ENCODE measurements at regions not wholly inside any gene's neighbourhood (a gene's known extent, or its start where the extent isn't known, plus 50 kb on each side); places are given as distances from the start of the nearest gene placed in this dataset.
"Not testable (repeated sequence)": the region's sequence is repeated elsewhere in the genome, so short reads cannot be mapped to it uniquely, and the experiment has no call there.

- CTCF ChIA-PET: no interaction called here
Measured at GRCh38 chr17:72191921-72192799, 71.3 kb downstream of the SOX9 start.

GRCh38 chr17:72192800-72193192 is 72.0 kb downstream of the SOX9 start:
- DNase-seq: no peak
- Mint-ChIP-seq H3K27ac (no peak overlapping the region), H3K36me3 (ENCODE audit: low read depth) (no peaks in the 10 kb centered on the region), H3K4me1 (ENCODE audit: low read depth) (no peaks in the 10 kb centered on the region), H3K4me3 (no peak overlapping the region), H3K9me3 (peaks cover 4% of the 10 kb centered on the region), H3K27me3 (ENCODE audit: low read depth) (no peaks in the 10 kb centered on the region)
- intact Hi-C loops (cut with micrococcal nuclease): no loop called here
- CTCF ChIA-PET: no interaction called here

More at GRCh38 chr17:72191921-72192799, 71.3 kb downstream of the SOX9 start:
- no peak for DNase-seq
- Mint-ChIP-seq H3K4me1 (ENCODE audit: low read depth) (no peaks in the 10 kb centered on the region), H3K36me3 (ENCODE audit: low read depth) (no peaks in the 10 kb centered on the region), H3K4me3 (no peak overlapping the region), H3K27me3 (ENCODE audit: low read depth) (peaks cover 2% of the 10 kb centered on the region), H3K27ac (no peak overlapping the region), H3K9me3 (peaks cover 4% of the 10 kb centered on the region)
- intact Hi-C loops (cut with micrococcal nuclease): no loop called here

GRCh38 chr17:72193391-72194106 is 72.7 kb downstream of the SOX9 start:
- intact Hi-C loops (cut with micrococcal nuclease): no loop called here
- no peaks in the 10 kb centered on the region for H3K4me1 Mint-ChIP-seq (ENCODE audit: low read depth)
- no peak for DNase-seq
- no peak overlapping the region for H3K27ac Mint-ChIP-seq
- H3K36me3 Mint-ChIP-seq (ENCODE audit: low read depth): no peaks in the 10 kb centered on the region
- peaks cover 4% of the 10 kb centered on the region for H3K9me3 Mint-ChIP-seq
- CTCF ChIA-PET: no interaction called here
- no peaks in the 10 kb centered on the region for H3K27me3 Mint-ChIP-seq (ENCODE audit: low read depth)
- H3K4me3 Mint-ChIP-seq: no peak overlapping the region

- intact Hi-C loops (cut with micrococcal nuclease); H3K4me3 Mint-ChIP-seq; DNase-seq; H3K4me1 Mint-ChIP-seq (ENCODE audit: low read depth); H3K27me3 Mint-ChIP-seq (ENCODE audit: low read depth); H3K9me3 Mint-ChIP-seq; H3K27ac Mint-ChIP-seq; CTCF ChIA-PET; H3K36me3 Mint-ChIP-seq (ENCODE audit: low read depth): not testable (repeated sequence)
Measured at GRCh38 chr17:72194107-72194440, 73.3 kb downstream of the SOX9 start.

- no peak overlapping the region for H3K27ac Mint-ChIP-seq
- no peak overlapping the region for H3K4me3 Mint-ChIP-seq
- H3K27me3 Mint-ChIP-seq (ENCODE audit: low read depth): peaks cover 5% of the 10 kb centered on the region
- intact Hi-C loops (cut with micrococcal nuclease): no loop called here
- H3K36me3 Mint-ChIP-seq (ENCODE audit: low read depth): no peaks in the 10 kb centered on the region
- peaks cover 2% of the 10 kb centered on the region for H3K9me3 Mint-ChIP-seq
- no peak for DNase-seq
- CTCF ChIA-PET: no interaction called here
- no peaks in the 10 kb centered on the region for H3K4me1 Mint-ChIP-seq (ENCODE audit: low read depth)
Measured at GRCh38 chr17:72199256-72199655, 78.4 kb downstream of the SOX9 start.

- no peaks in the 10 kb centered on the region for H3K36me3 Mint-ChIP-seq (ENCODE audit: low read depth)
- no peak for DNase-seq
- intact Hi-C loops (cut with micrococcal nuclease): no loop called here
- peaks cover 3% of the 10 kb centered on the region for H3K9me3 Mint-ChIP-seq
- CTCF ChIA-PET: no interaction called here
- H3K27me3 Mint-ChIP-seq (ENCODE audit: low read depth): peaks cover 14% of the 10 kb centered on the region
- H3K27ac Mint-ChIP-seq: no peak overlapping the region
- H3K4me1 Mint-ChIP-seq (ENCODE audit: low read depth): no peaks in the 10 kb centered on the region
- H3K4me3 Mint-ChIP-seq: no peak overlapping the region
Measured at GRCh38 chr17:72204742-72205141, 83.9 kb downstream of the SOX9 start.

- Mint-ChIP-seq H3K36me3 (ENCODE audit: low read depth) (no peaks in the 10 kb centered on the region), H3K9me3 (peaks cover 3% of the 10 kb centered on the region), H3K4me3 (no peak overlapping the region), H3K27me3 (ENCODE audit: low read depth) (peaks cover 14% of the 10 kb centered on the region), H3K27ac (no peak overlapping the region), H3K4me1 (ENCODE audit: low read depth) (no peaks in the 10 kb centered on the region)
- no peak for DNase-seq
- intact Hi-C loops (cut with micrococcal nuclease): no loop called here
- CTCF ChIA-PET: no interaction called here
Measured at GRCh38 chr17:72205357-72205756, 84.5 kb downstream of the SOX9 start.

- peaks cover 14% of the 10 kb centered on the region for H3K27me3 Mint-ChIP-seq (ENCODE audit: low read depth)
- no peak overlapping the region for H3K4me3 Mint-ChIP-seq
- no peaks in the 10 kb centered on the region for H3K4me1 Mint-ChIP-seq (ENCODE audit: low read depth)
- DNase-seq: no peak
- intact Hi-C loops (cut with micrococcal nuclease): no loop called here
- peaks cover 3% of the 10 kb centered on the region for H3K9me3 Mint-ChIP-seq
- CTCF ChIA-PET: no interaction called here
- H3K36me3 Mint-ChIP-seq (ENCODE audit: low read depth): no peaks in the 10 kb centered on the region
- no peak overlapping the region for H3K27ac Mint-ChIP-seq
Measured at GRCh38 chr17:72205822-72206221, 85.0 kb downstream of the SOX9 start.

GRCh38 chr17:72206376-72206775 is 85.6 kb downstream of the SOX9 start:
- Mint-ChIP-seq H3K4me1 (ENCODE audit: low read depth) (no peaks in the 10 kb centered on the region), H3K36me3 (ENCODE audit: low read depth) (no peaks in the 10 kb centered on the region), H3K9me3 (peaks cover 3% of the 10 kb centered on the region), H3K27me3 (ENCODE audit: low read depth) (peaks cover 14% of the 10 kb centered on the region), H3K4me3 (no peak overlapping the region), H3K27ac (no peak overlapping the region)
- intact Hi-C loops (cut with micrococcal nuclease): no loop called here
- CTCF ChIA-PET: no interaction called here
- no peak for DNase-seq

- Mint-ChIP-seq H3K27ac (no peak overlapping the region), H3K9me3 (peaks cover 3% of the 10 kb centered on the region), H3K27me3 (ENCODE audit: low read depth) (peaks cover 11% of the 10 kb centered on the region), H3K4me1 (ENCODE audit: low read depth) (no peaks in the 10 kb centered on the region), H3K4me3 (no peak overlapping the region), H3K36me3 (ENCODE audit: low read depth) (no peaks in the 10 kb centered on the region)
- CTCF ChIA-PET: no interaction called here
- intact Hi-C loops (cut with micrococcal nuclease): no loop called here
- no peak for DNase-seq
Measured at GRCh38 chr17:72208832-72209231, 88.0 kb downstream of the SOX9 start.

GRCh38 chr17:72212041-72212440 is 91.2 kb downstream of the SOX9 start:
- no peak overlapping the region for H3K27ac Mint-ChIP-seq
- intact Hi-C loops (cut with micrococcal nuclease): no loop called here
- H3K36me3 Mint-ChIP-seq (ENCODE audit: low read depth): no peaks in the 10 kb centered on the region
- CTCF ChIA-PET: no interaction called here
- H3K27me3 Mint-ChIP-seq (ENCODE audit: low read depth): peaks cover 4% of the 10 kb centered on the region
- H3K4me3 Mint-ChIP-seq: no peak overlapping the region
- peaks cover 4% of the 10 kb centered on the region for H3K9me3 Mint-ChIP-seq
- H3K4me1 Mint-ChIP-seq (ENCODE audit: low read depth): no peaks in the 10 kb centered on the region
- DNase-seq: no peak

GRCh38 chr17:72215490-72215889 is 94.7 kb downstream of the SOX9 start:
- no peak overlapping the region for H3K27ac Mint-ChIP-seq
- intact Hi-C loops (cut with micrococcal nuclease): no loop called here
- peaks cover 25% of the 10 kb centered on the region for H3K27me3 Mint-ChIP-seq (ENCODE audit: low read depth)
- no peak overlapping the region for H3K4me3 Mint-ChIP-seq
- no peaks in the 10 kb centered on the region for H3K4me1 Mint-ChIP-seq (ENCODE audit: low read depth)
- no peak for DNase-seq
- peaks cover 1% of the 10 kb centered on the region for H3K9me3 Mint-ChIP-seq
- CTCF ChIA-PET: no interaction called here
- H3K36me3 Mint-ChIP-seq (ENCODE audit: low read depth): no peaks in the 10 kb centered on the region

- H3K36me3 Mint-ChIP-seq (ENCODE audit: low read depth): no peaks in the 10 kb centered on the region
- no peak for DNase-seq
- no peak overlapping the region for H3K27ac Mint-ChIP-seq
- no peaks in the 10 kb centered on the region for H3K4me1 Mint-ChIP-seq (ENCODE audit: low read depth)
- H3K9me3 Mint-ChIP-seq: peaks cover 1% of the 10 kb centered on the region
- no peak overlapping the region for H3K4me3 Mint-ChIP-seq
- CTCF ChIA-PET: no interaction called here
- intact Hi-C loops (cut with micrococcal nuclease): no loop called here
- peaks cover 29% of the 10 kb centered on the region for H3K27me3 Mint-ChIP-seq (ENCODE audit: low read depth)
Measured at GRCh38 chr17:72215928-72216327, 95.1 kb downstream of the SOX9 start.

Data from activated naive CD4-positive, alpha-beta T cell treated with anti-CD3 and anti-CD28 coated beads for 36 hours (primary cell).